GM12873 (cell line): ENCODE measurements at regions not wholly inside any gene's neighbourhood (a gene's known extent, or its start where the extent isn't known, plus 50 kb on each side); places are given as distances from the start of the nearest gene placed in this dataset.
A peak's percentile ranks its signal among the peaks of the same experiment; 100 is the strongest.

Experiments used
- TF ChIP-seq, protein P1 (sequence below): IDR thresholded peaks from 2 replicates; pipeline ENCODE4 v1.5.1; 2012; ENCODE audit warnings: low read depth, mild to moderate bottlenecking, moderate library complexity, low read length, control low read depth; ENCODE audit not compliant: insufficient read depth; ENCODE audit errors: missing control alignments

DNA sequence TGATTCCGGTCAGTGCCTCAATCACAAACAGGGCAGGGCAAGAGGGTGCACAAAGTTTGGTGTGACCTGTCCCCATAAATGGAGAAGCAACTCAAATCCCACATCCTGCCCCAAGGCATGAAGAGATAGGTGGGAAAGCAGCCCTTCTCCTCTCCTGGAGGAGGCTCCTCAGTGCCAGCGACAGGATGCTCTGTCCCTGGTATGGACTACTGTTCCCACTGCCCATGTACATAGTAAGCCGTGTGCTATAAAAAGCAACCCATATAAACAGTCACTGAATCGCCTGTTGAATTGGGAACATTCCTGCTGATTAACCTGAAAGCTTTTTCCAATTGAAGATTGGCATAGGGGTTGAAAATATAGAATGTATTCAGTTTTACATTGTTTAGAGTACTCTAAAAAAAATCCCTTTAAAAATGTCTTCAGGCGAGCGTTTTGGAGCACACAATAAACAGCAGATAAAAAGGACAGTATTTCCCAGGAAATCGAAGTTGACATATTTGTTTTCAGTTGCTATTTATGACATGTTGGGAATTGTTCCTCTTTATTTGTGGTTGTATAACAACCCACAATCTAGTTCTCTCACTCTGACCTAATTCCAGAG, 513.9 kb downstream of the DIRAS2 start:
- TF ChIP-seq, protein P1, sequence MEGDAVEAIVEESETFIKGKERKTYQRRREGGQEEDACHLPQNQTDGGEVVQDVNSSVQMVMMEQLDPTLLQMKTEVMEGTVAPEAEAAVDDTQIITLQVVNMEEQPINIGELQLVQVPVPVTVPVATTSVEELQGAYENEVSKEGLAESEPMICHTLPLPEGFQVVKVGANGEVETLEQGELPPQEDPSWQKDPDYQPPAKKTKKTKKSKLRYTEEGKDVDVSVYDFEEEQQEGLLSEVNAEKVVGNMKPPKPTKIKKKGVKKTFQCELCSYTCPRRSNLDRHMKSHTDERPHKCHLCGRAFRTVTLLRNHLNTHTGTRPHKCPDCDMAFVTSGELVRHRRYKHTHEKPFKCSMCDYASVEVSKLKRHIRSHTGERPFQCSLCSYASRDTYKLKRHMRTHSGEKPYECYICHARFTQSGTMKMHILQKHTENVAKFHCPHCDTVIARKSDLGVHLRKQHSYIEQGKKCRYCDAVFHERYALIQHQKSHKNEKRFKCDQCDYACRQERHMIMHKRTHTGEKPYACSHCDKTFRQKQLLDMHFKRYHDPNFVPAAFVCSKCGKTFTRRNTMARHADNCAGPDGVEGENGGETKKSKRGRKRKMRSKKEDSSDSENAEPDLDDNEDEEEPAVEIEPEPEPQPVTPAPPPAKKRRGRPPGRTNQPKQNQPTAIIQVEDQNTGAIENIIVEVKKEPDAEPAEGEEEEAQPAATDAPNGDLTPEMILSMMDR = no peak

DNA sequence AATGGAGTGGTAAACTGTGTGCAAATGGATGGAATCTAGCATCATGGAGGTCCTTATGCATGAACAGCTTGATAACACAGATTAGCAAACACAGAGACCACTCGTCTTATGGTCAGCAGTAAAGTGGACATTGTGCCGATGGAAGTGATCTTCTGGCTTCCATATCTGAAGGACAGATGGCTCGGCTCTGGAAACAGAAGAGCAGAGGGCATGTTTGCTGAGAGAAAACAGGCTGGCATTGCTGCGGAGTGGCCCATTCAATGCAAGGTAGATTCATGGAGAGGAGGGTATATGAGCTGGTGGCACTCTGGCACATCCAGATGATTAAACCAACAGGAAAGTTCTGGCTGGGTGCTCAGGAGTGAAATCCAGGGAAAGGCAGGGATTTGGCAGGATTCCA, 513.2 kb downstream of the DIRAS2 start:
- TF ChIP-seq, protein P1 = no peak

DNA sequence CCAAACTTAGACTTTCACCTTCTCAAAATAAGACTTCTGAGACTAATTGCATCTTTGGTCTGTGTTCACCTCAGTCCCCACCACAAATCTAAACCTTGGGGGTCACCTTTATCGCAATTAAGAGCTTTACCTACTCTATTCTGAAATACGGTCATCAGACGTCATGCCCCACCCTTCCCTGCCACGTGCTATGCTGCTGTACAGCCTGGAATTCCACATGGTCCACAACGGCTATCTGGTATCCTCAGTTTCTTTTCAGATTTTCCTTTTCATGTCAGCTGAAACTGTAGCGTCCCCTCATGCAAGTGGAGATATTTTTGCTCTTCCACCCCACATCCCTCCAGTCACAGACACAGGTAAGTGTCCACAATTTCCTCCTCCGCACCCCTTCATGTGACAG, 511.1 kb downstream of the DIRAS2 start:
- TF ChIP-seq, protein P1 = no peak

DNA sequence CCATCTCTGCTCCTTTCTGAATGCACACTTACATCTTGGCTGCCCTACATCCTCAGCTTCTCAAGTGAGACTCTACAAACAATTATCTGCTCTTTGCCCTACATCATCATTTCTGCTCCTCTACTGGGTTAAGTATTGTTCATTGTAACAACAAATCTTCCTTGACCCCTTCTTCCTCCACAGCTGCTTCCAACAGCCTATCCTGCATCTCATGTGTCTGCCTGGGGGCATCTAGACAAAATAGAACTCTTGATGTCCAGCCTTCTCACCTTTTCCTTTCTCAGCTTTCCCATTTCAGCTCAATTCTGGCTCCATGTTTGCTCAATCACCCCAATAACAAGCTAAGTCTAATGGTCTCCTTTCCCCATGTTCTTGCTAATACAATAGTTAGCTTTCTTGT, 509.8 kb downstream of the DIRAS2 start:
- TF ChIP-seq, protein P1 = no peak

DNA sequence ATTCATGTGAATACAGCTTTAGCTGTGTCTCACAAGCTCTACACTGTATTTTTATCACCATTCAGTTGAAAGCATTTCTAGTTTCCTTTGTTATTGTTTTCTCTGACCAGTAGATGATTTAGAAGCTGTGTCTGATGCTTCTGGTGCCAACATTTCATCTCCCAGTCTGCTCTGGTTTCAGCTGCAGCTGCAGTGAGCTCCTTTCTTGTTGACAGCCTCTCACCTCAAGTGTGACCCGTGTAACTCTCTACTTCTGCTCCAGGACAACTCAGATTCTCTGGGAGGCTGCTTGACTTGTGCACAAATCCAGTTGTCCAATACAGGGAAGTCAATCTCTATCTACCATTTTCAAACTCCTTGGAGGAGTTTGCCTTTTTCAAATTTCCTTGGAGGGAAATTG, 504.8 kb downstream of the DIRAS2 start:
- TF ChIP-seq, protein P1 = no peak

DNA sequence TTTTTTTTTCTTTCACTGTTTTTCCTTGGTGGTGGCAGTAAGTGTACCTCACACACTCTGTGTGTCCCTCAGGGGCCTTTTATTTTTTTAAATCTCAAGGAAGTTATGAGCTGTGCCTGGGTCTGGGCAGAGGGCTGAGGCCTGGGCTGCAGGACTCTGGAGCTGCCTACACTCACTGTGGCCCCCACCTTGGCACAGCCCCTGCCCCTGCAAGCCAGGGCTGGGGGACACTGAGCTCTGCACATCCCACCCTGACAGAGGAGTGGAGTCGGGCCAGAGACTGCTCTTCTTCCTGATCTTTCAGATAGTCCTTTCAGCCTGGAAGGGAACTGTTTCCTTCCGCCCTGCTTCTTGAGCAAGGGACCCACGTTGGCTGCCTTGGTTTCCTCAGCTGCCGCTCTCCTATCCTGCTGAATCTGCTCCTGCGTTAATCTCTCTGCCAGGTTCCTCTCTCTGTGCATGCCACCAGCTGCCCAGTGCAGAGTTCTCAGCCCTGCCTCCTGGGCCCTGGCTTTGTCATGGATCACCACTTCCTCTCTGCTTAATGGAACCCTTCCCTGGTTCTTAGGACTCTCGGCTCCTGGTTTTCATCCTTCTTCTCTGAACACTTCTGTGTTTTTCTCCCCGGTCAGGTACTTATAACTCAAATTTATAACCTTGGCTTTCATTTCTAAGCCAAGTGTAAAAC, 502.3 kb downstream of the DIRAS2 start:
- TF ChIP-seq, protein P1 = no peak

DNA sequence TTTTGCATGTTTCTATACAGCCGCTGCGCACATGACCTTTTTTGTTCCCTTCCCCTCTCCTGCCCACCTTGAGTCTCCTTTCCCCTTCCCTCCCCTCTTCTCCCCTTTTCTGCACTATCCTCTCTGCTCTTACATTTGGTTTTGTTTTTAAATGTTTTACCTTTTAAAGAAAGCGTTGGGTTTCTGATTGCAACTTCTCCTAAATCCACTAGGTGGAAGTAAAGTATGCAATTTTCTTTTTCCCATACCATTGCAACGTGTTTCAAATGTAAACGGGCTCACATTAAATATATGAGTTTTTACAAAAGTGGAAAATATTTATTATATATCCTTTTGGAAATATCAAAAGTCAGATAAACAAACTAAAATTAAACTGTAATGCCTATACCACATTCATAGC, 500.9 kb downstream of the DIRAS2 start:
- TF ChIP-seq, protein P1 = peak; percentile 49
